GM23338 (cell line): ENCODE measurements at regions not wholly inside any gene's neighbourhood (a gene's known extent, or its start where the extent isn't known, plus 50 kb on each side); places are given as distances from the start of the nearest gene placed in this dataset.

Experiments used
- CREB1 ChIP-seq: fragments of 250-450 bp; sonication (Bioruptor Pico); IDR thresholded peaks from 2 replicates; pipeline ENCODE4 v1.5.0; 2020; ENCODE audit warnings: low read depth, mild to moderate bottlenecking, moderate library complexity
- CTCF ChIP-seq, 2 experiments: fragments of 200-600 bp in 1 of 2; sonication (generic) in 1 of 2; conservative IDR thresholded peaks; 2 replicates each; pipeline versions ENCODE4 v1.5.1 to v1.6.1; 2016 to 2017; ENCODE audit warnings: antibody characterized with exemption in 2 of 2, low read depth in 2 of 2, mild to moderate bottlenecking in 2 of 2, moderate library complexity in 1 of 2
- ETS1 ChIP-seq: IDR thresholded peaks from 2 replicates; pipeline ENCODE4 v1.6.1; 2016; ENCODE audit warnings: antibody characterized with exemption
- EZH2phosphoT487 ChIP-seq: fragments of 200-600 bp; sonication (generic); IDR thresholded peaks from one replicate; pipeline ENCODE4 v1.8.1; 2018; ENCODE audit warnings: antibody characterized with exemption; ENCODE audit not compliant: unreplicated experiment
- JUNB ChIP-seq: IDR thresholded peaks from one replicate; pipeline ENCODE4 v1.6.1; 2016; ENCODE audit warnings: antibody characterized with exemption; ENCODE audit not compliant: unreplicated experiment
- NANOG ChIP-seq: IDR thresholded peaks from 2 replicates; pipeline ENCODE4 v1.6.1; 2016; ENCODE audit warnings: antibody characterized with exemption, borderline replicate concordance
- POLR2AphosphoS5 ChIP-seq: IDR thresholded peaks from 2 replicates; pipeline ENCODE4 v1.6.1; 2016; ENCODE audit warnings: antibody characterized with exemption, low read depth
- REST ChIP-seq: IDR thresholded peaks from one replicate; pipeline ENCODE4 v1.6.1; 2018; ENCODE audit warnings: antibody characterized with exemption; ENCODE audit not compliant: unreplicated experiment
- ZNF114 ChIP-seq: fragments of 250-450 bp; sonication (Bioruptor Pico); IDR thresholded peaks from 2 replicates; pipeline ENCODE4 v1.5.0; 2020; ENCODE audit warnings: mild to moderate bottlenecking, moderate library complexity
- ZNF331 ChIP-seq: fragments of 250-450 bp; sonication (Bioruptor Pico); IDR thresholded peaks from 2 replicates; pipeline ENCODE4 v1.5.0; 2020; ENCODE audit warnings: low read depth, mild to moderate bottlenecking, moderate library complexity
- ZNF462 ChIP-seq: fragments of 250-450 bp; sonication (Bioruptor Pico); IDR thresholded peaks from 2 replicates; pipeline ENCODE4 v1.5.0; 2020; ENCODE audit warnings: mild to moderate bottlenecking, moderate library complexity

- no peak for TF ChIP-seq CREB1 (CRISPR knock-in tag)
- no peak for TF ChIP-seq REST
- TF ChIP-seq CTCF (conservative IDR thresholded peaks at IDR 0.05; ENCODE audit: low read depth in 2 of 2) = no peak
- no peak for TF ChIP-seq ZNF462 (CRISPR knock-in tag)
- TF ChIP-seq EZH2phosphoT487 = no peak
- no peak for TF ChIP-seq POLR2AphosphoS5
- no peak for TF ChIP-seq ZNF331 (CRISPR knock-in tag)
- TF ChIP-seq NANOG = no peak
- TF ChIP-seq ETS1 = no peak
- no peak for TF ChIP-seq JUNB
- no peak for TF ChIP-seq ZNF114 (CRISPR knock-in tag)
Measured at GRCh38 chr4:78661921-78662521, 110.5 kb downstream of the ANXA3 start.
